ENCODE measurements at regions not wholly inside any gene's neighbourhood (a gene's known extent, or its start where the extent isn't known, plus 50 kb on each side); places are given as distances from the start of the nearest gene placed in this dataset.
A peak's percentile ranks its signal among the peaks of the same experiment; 100 is the strongest.
"Not testable (repeated sequence)": the region's sequence is repeated elsewhere in the genome, so short reads cannot be mapped to it uniquely, and the experiment has no call there.

GRCh38 chr2:195289081-195289480 is 367.9 kb upstream of the SLC39A10 start:
- DNase-seq, result no peak

- DNase-seq, result no peak
These were observed 377.1 kb upstream of the SLC39A10 start for GRCh38 chr2:195279840-195280427.

- no peak for DNase-seq
These were observed 386.5 kb upstream of the SLC39A10 start for GRCh38 chr2:195270466-195271039.

- no peak for DNase-seq
These were observed 387.8 kb upstream of the SLC39A10 start for GRCh38 chr2:195269220-195269619.

- no peak for DNase-seq
These were observed 399.0 kb upstream of the SLC39A10 start for GRCh38 chr2:195257979-195258378.

GRCh38 chr2:195252018-195252417 is 405.0 kb upstream of the SLC39A10 start:
- DNase-seq, result no peak

- DNase-seq, result no peak
These were observed 405.8 kb upstream of the SLC39A10 start for GRCh38 chr2:195251214-195251613.

GRCh38 chr2:195238826-195239225 is 418.2 kb upstream of the SLC39A10 start:
- DNase-seq, result no peak

GRCh38 chr2:195238379-195238778 is 418.6 kb upstream of the SLC39A10 start:
- no peak for DNase-seq

- DNase-seq, result not testable (repeated sequence)
These were observed 428.5 kb upstream of the SLC39A10 start for GRCh38 chr2:195228547-195228946.

GRCh38 chr2:195214072-195214471 is 443.0 kb upstream of the SLC39A10 start:
- no peak for DNase-seq

- no peak for DNase-seq
These were observed 444.4 kb upstream of the SLC39A10 start for GRCh38 chr2:195212586-195212985.

- peak; percentile 13 for DNase-seq
These were observed 454.7 kb upstream of the SLC39A10 start for GRCh38 chr2:195202163-195202845.

GRCh38 chr2:195199864-195200263 is 457.2 kb upstream of the SLC39A10 start:
- DNase-seq, result no peak

GRCh38 chr2:195181059-195181705 is 475.8 kb upstream of the SLC39A10 start:
- no peak for DNase-seq

- no peak for DNase-seq
These were observed 488.7 kb upstream of the SLC39A10 start for GRCh38 chr2:195168369-195168768.

- DNase-seq, result no peak
These were observed 492.1 kb upstream of the SLC39A10 start for GRCh38 chr2:195164930-195165329.

GRCh38 chr2:195162918-195163317 is 494.1 kb upstream of the SLC39A10 start:
- DNase-seq, result no peak

- DNase-seq, result no peak
These were observed 494.8 kb upstream of the SLC39A10 start for GRCh38 chr2:195162194-195162593.

GRCh38 chr2:195160963-195161362 is 496.1 kb upstream of the SLC39A10 start:
- DNase-seq, result no peak

GRCh38 chr2:195151711-195152110 is 505.3 kb upstream of the SLC39A10 start:
- DNase-seq, result no peak

- no peak for DNase-seq
These were observed 506.2 kb upstream of the SLC39A10 start for GRCh38 chr2:195150819-195151218.

GRCh38 chr2:195148004-195148403 is 509.0 kb upstream of the SLC39A10 start:
- no peak for DNase-seq

Data from activated CD4-positive, alpha-beta T cell treated with anti-CD3 and anti-CD28 coated beads, Interleukin-2, Interleukin-6, amounts not matched to agents 100 ng/mL and 50 ng/mL, durations not matched to agents 16 hours and 8 hours (primary cell).